GM13976 (cell line): ENCODE measurements at regions not wholly inside any gene's neighbourhood (a gene's known extent, or its start where the extent isn't known, plus 50 kb on each side); places are given as distances from the start of the nearest gene placed in this dataset.
A peak's percentile ranks its signal among the peaks of the same experiment; 100 is the strongest.
"Not testable (repeated sequence)": the region's sequence is repeated elsewhere in the genome, so short reads cannot be mapped to it uniquely, and the experiment has no call there.

Experiments used
- DNase-seq: peaks from one replicate; pipeline ENCODE4 v3.0.0; 2012; ENCODE audit warnings: low spot score
- in situ Hi-C: fragments of 300-500 bp; cut with MboI; formaldehyde crosslinking; loops from one replicate; pipeline ENCODE4 v1.12.0; 2022; ENCODE audit warnings: low sequenced_read_pairs, mixed read lengths, inconsistent platforms; ENCODE audit not compliant: unreplicated experiment
- TF ChIP-seq, protein P1 (sequence below): IDR thresholded peaks from 2 replicates; pipeline ENCODE4 v1.5.1; 2012; ENCODE audit warnings: borderline replicate concordance, mild to moderate bottlenecking; ENCODE audit not compliant: insufficient read depth; ENCODE audit errors: extremely low read depth, missing control alignments, control extremely low read depth

DNA sequence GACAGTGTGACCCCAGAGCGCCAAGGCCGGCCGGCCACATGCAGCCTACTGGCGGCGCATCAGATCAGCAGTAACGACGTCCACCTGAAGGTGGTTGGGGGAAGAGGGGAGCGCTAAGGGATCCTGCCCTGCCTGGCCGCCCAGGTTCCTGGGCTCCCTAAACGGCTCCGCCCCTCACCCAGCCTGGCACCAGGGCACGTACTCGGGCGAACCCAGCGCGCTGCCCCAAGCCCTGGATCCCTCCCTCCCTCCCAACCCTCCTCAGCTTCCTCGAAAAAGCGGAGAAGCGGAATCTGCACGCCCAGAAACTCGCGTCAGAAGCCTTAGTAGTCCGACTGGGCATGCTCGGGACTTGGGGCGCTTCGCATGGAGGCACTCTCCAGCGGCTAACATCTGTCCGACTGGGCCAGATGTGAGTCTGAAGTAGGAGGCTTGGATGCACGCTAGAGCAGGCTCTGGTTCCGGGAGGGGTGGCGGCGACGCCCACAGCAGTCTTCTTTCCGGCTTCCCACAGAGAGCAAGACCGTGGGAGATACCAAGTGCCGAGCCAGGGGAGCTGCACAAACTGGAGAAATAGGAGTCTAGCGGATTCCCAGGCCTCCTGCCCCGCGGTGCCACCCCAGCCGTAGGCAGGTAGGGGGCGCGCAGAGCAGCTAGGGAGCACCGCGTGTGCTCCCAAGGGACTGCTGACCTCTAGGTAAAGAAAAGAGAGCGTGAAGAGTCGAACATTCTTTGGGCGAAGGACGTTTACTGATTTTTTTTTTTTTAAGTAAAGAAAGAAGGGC, 114.3 kb upstream of the TEX13C start:
- TF ChIP-seq, protein P1, sequence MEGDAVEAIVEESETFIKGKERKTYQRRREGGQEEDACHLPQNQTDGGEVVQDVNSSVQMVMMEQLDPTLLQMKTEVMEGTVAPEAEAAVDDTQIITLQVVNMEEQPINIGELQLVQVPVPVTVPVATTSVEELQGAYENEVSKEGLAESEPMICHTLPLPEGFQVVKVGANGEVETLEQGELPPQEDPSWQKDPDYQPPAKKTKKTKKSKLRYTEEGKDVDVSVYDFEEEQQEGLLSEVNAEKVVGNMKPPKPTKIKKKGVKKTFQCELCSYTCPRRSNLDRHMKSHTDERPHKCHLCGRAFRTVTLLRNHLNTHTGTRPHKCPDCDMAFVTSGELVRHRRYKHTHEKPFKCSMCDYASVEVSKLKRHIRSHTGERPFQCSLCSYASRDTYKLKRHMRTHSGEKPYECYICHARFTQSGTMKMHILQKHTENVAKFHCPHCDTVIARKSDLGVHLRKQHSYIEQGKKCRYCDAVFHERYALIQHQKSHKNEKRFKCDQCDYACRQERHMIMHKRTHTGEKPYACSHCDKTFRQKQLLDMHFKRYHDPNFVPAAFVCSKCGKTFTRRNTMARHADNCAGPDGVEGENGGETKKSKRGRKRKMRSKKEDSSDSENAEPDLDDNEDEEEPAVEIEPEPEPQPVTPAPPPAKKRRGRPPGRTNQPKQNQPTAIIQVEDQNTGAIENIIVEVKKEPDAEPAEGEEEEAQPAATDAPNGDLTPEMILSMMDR: no peak
- in situ Hi-C loops: no loop called here
- peak; percentile 30 for DNase-seq

DNA sequence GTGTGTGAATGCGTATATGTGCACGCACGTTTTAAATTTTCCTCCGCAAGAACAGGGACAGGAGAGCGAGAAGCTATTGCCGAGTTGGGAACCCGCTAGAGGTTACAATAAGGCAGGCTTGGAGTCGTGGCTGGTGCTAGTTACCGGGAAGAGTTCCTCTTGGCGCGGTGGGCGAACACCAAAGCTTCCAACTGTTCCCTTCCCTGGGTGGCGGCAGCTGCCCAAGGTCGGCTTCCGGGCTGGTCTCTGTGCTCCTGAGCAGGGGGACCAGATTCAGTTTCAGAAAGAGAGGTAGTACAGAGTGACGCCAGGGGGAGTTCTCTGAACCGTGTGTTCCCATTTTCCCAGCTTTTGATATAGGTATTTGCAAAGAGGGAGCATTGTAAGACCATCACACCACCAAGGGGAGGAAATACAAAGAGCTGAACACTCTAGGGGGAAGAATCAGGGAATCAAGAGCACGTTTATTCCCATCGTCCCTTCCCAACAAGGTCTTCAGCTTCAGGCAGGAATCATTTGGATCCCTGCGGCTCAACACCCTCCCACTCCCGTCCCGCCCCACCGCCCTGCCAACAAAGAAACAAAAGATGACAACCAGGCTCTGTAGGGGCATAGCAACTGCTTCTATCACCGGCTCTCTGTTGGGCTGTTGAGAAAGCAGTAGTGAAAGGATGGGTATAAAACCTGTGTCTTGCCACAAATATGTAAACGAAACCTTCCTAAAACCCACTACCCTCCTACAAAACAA, 113.6 kb upstream of the TEX13C start:
- in situ Hi-C loops: no loop called here
- TF ChIP-seq, protein P1: no peak
- DNase-seq: peak; percentile 4

DNA sequence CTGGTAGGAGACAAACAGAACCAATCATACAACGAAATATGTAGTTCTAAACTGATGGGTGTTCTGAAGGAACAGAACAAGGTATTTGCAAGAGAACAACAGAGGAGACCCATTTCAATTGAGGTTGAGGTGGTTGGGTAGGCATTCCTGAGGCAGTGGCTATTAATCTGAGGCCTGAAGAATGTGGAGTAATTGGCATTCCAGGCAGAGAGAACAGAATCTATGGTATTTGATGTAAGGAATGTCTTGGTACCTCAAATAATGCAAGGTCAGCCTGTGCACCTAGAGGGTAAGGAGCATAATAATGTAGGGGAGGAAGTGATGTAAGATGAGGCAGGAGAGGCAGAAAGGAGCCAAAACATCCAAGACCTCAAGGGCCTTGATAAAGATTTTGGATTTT, 109.5 kb upstream of the TEX13C start:
- TF ChIP-seq, protein P1: no peak
- in situ Hi-C loops: no loop called here
- DNase-seq: no peak

DNA sequence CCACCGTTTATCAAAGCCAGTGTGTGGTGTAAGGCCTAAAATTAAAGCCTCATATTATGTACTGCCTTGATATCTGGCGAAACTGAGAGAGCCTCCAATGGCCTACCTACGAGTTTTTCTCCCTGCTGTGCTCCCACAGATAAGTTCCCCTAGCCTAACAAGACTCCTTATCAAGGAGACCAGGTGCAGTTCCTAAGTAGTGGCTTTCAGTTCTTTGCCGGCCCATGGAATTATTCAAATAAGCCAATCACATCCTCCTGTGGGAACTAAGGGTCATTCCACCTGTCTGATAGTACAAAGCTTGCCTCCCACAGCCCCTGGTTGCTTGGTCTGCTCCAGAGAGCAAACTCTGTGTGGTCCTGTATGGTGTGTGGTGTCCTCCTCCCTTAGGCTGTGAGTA, 99.8 kb upstream of the TEX13C start:
- TF ChIP-seq, protein P1: no peak
- in situ Hi-C loops: no loop called here
- DNase-seq: no peak

DNA sequence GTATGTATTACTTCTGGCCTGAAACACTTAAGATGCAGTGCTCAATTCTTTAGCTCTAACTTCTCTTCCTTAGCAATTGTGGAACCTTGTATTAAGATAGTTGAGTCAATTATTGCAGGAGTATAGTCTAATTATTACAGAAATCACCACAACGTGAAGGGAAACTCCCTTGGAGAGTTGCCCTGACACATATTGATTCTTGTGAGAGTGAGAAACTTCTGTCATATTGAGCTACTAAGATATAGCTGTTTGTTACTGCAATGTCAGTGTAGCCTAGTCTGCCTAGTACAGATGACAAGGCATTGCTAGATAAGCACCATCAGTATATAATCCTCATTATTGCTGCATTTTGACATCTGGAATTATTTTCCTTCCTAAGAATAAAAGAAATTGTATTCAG, 82.7 kb upstream of the TEX13C start:
- TF ChIP-seq, protein P1: no peak
- in situ Hi-C loops: no loop called here

DNA sequence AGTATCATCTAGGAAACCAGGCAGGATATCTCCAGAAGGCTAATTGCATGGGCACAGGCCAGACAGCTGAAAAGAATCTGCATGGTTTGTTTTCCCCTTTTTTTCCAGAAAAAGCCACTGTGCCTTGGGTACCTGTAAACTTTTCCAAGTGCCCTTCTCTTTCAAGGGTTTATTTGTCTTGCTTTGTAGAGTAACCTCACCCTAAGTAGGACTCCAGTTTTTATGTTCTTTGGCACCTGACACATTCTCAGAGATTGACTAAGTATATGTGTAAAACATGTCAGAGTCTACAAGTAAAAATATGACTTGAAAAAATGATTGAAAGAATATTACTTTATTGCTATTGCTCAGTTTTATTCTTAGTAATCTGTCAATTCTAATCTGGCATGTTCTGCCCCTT, 70.7 kb upstream of the TEX13C start:
- DNase-seq: no peak
- TF ChIP-seq, protein P1: no peak
- in situ Hi-C loops: no loop called here

More for the DNA sequence above, 82.7 kb upstream of the TEX13C start:
- no peak for DNase-seq

DNA sequence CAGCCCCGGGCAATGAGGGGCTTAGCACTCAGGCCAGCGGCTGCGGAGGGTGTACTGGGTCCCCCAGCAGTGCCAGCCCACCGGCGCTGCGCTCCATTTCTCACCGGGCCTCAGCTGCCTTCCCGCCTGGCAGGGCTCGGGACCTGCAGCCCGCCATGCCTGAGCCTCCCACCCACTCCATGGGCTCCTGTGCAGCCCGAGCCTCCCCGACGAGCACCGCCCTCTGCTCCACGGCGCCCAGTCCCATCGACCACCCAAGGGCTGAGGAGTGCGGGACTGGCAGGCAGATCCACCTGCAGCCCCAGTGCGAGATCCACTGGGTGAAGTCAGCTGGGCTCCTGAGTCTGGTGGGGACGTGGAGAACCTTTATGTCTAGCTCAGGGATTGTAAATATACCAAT, 63.9 kb upstream of the TEX13C start:
- DNase-seq, in situ Hi-C loops: not testable (repeated sequence)
